ENCODE measurements at regions not wholly inside any gene's neighbourhood (a gene's known extent, or its start where the extent isn't known, plus 50 kb on each side); places are given as distances from the start of the nearest gene placed in this dataset.

- TF ChIP-seq YY1 (tag by site-specific recombination; IDR thresholded peaks at IDR 0.05) (no peak), MEIS1 (CRISPR knock-in tag; IDR thresholded peaks at IDR 0.05; ENCODE audit: borderline replicate concordance) (no peak), WT1 (tag by site-specific recombination; IDR thresholded peaks at IDR 0.05) (no peak), MZF1 (tag by site-specific recombination; IDR thresholded peaks at IDR 0.05; ENCODE audit: borderline replicate concordance) (no peak), ZNF266 (tag by site-specific recombination; IDR thresholded peaks at IDR 0.05; ENCODE audit: low read depth) (no peak), ZNF24 (tag by site-specific recombination; IDR thresholded peaks at IDR 0.05) (no peak)
- TF ChIP-seq, protein P1, sequence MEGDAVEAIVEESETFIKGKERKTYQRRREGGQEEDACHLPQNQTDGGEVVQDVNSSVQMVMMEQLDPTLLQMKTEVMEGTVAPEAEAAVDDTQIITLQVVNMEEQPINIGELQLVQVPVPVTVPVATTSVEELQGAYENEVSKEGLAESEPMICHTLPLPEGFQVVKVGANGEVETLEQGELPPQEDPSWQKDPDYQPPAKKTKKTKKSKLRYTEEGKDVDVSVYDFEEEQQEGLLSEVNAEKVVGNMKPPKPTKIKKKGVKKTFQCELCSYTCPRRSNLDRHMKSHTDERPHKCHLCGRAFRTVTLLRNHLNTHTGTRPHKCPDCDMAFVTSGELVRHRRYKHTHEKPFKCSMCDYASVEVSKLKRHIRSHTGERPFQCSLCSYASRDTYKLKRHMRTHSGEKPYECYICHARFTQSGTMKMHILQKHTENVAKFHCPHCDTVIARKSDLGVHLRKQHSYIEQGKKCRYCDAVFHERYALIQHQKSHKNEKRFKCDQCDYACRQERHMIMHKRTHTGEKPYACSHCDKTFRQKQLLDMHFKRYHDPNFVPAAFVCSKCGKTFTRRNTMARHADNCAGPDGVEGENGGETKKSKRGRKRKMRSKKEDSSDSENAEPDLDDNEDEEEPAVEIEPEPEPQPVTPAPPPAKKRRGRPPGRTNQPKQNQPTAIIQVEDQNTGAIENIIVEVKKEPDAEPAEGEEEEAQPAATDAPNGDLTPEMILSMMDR (tag by site-specific recombination; IDR thresholded peaks at IDR 0.05), result no peak
These were observed 600.9 kb upstream of the DIPK2B start for GRCh38 chrX:45801554-45801953.

All from HEK293 (cell line).